PC-3 (cell line): ENCODE measurements at regions not wholly inside any gene's neighbourhood (a gene's known extent, or its start where the extent isn't known, plus 50 kb on each side); places are given as distances from the start of the nearest gene placed in this dataset.

Experiments used
- ATAC-seq: fragments of 200-7000 bp; cut with Tn5 transposase; 2 replicates; pipeline ENCODE4 v1.9.1; 2020; ENCODE audit warnings: mild to moderate bottlenecking, moderate library complexity
- BruUV-seq: library from RNA; stranded (reverse); fragments of 400-500 nt; replicated peaks from 2 replicates; lab custom pipeline; 2021; lab: Mats Ljungman, UMichigan
- CTCF ChIA-PET: fragments of 300-600 bp; sonication (Branson Sonifier 250); formaldehyde crosslinking; loops from one replicate; lab custom pipeline; 2022; ENCODE audit warnings: antibody characterized with exemption; lab: Charles Lee
- POLR2A ChIA-PET: fragments of 300-600 bp; sonication (Branson Sonifier 250); formaldehyde crosslinking; loops from one replicate; lab custom pipeline; 2022; ENCODE audit warnings: antibody characterized with exemption; ENCODE audit not compliant: unreplicated experiment; lab: Charles Lee
- DNase-seq: peaks from one replicate; pipeline ENCODE4 v3.0.0-alpha.2; 2015
- H2AFZ ChIP-seq: fragments of 300-600 bp; sonication (generic); 2 replicates; pipeline ENCODE4 v1.6.0; 2016; ENCODE audit warnings: antibody characterized with exemption, low read length
- H3F3A ChIP-seq: fragments of 300-600 bp; sonication (generic); one replicate; pipeline ENCODE4 v1.6.0; 2017; ENCODE audit warnings: antibody characterized with exemption, low read length, control low read depth, mild to moderate bottlenecking; ENCODE audit not compliant: unreplicated experiment
- H3K27ac ChIP-seq: fragments of 300-600 bp; sonication (generic); 2 replicates; pipeline ENCODE4 v1.5.1; 2016; ENCODE audit warnings: mild to moderate bottlenecking, low read length
- H3K27me3 ChIP-seq: fragments of 300-600 bp; sonication (generic); 2 replicates; pipeline ENCODE4 v1.6.1; 2016; ENCODE audit warnings: low read length, mixed read lengths
- H3K36me3 ChIP-seq: fragments of 300-600 bp; sonication (generic); 2 replicates; pipeline ENCODE4 v1.6.1; 2016; ENCODE audit warnings: low read depth, mixed run types, low read length, mixed read lengths
- H3K4me1 ChIP-seq: fragments of 300-600 bp; sonication (generic); 2 replicates; pipeline ENCODE4 v1.5.1; 2016; ENCODE audit warnings: low read length; ENCODE audit not compliant: insufficient read depth
- H3K4me2 ChIP-seq: fragments of 300-600 bp; sonication (generic); 2 replicates; pipeline ENCODE4 v1.6.0; 2016; ENCODE audit warnings: low read length
- H3K4me3 ChIP-seq: fragments of 300-600 bp; sonication (generic); 2 replicates; pipeline ENCODE4 v1.5.1; 2016; ENCODE audit warnings: mild to moderate bottlenecking, low read length, mixed read lengths
- H3K79me2 ChIP-seq: fragments of 300-600 bp; sonication (generic); 2 replicates; pipeline ENCODE4 v1.6.1; 2017; ENCODE audit warnings: low read length, mixed read lengths
- H3K9ac ChIP-seq: fragments of 300-600 bp; sonication (generic); 2 replicates; pipeline ENCODE4 v1.6.0; 2016; ENCODE audit warnings: mild to moderate bottlenecking, low read length
- H3K9me2 ChIP-seq: fragments of 300-600 bp; sonication (generic); replicated peaks from 2 replicates; pipeline ENCODE4 v1.6.1; 2016; ENCODE audit warnings: mixed run types, low read length, mixed read lengths
- H3K9me3 ChIP-seq: fragments of 300-600 bp; sonication (generic); 2 replicates; pipeline ENCODE4 v1.6.1; 2016; ENCODE audit warnings: low read length, mixed read lengths
- H4K20me1 ChIP-seq: fragments of 300-600 bp; sonication (generic); 2 replicates; pipeline ENCODE4 v1.6.1; 2016; ENCODE audit warnings: low read length, mixed read lengths
- CTCF ChIP-seq: fragments of 300-600 bp; sonication (generic); conservative IDR thresholded peaks from 2 replicates; pipeline ENCODE4 v1.5.1; 2017; ENCODE audit warnings: antibody characterized with exemption, low read depth, mild to moderate bottlenecking, low read length
- EZH2 ChIP-seq: fragments of 300-600 bp; sonication (generic); IDR thresholded peaks from one replicate; pipeline ENCODE4 v1.6.1; 2017; ENCODE audit warnings: antibody characterized with exemption, mild to moderate bottlenecking, low read length; ENCODE audit not compliant: unreplicated experiment
- EZH2phosphoT487 ChIP-seq: fragments of 300-600 bp; sonication (generic); IDR thresholded peaks from 2 replicates; pipeline ENCODE4 v1.6.1; 2018; ENCODE audit warnings: mild to moderate bottlenecking, antibody characterized with exemption, low read length, borderline replicate concordance
- intact Hi-C: fragments of 100-400 bp; cut with micrococcal nuclease; formaldehyde crosslinking; loops from 2 replicates; pipeline ENCODE4 v1.9.0; 2023

GRCh38 chr18:47750889-47751423 lies 179.5 kb downstream of the SMAD2 start:
- H3K4me2 ChIP-seq: no peak overlapping the region
- DNase-seq (no peak), ATAC-seq (no peak)
- no peaks in the 10 kb centered on the region for H3F3A ChIP-seq
- H4K20me1 ChIP-seq: no peaks in the 10 kb centered on the region
- H2AFZ ChIP-seq: no peak overlapping the region
- no TSS peak for BruUV-seq
- no peaks in the 10 kb centered on the region for H3K9me3 ChIP-seq
- H3K4me3 ChIP-seq: no peak overlapping the region
- intact Hi-C loops: no loop called here
- no peak overlapping the region for H3K27ac ChIP-seq
- H3K9ac ChIP-seq: no peak overlapping the region
- H3K9me2 ChIP-seq: no peaks in the 10 kb centered on the region
- H3K79me2 ChIP-seq: no peaks in the 10 kb centered on the region
- POLR2A ChIA-PET: no interaction called here
- H3K36me3 ChIP-seq: no peaks in the 10 kb centered on the region
- no peaks in the 10 kb centered on the region for H3K4me1 ChIP-seq
- no peaks in the 10 kb centered on the region for H3K27me3 ChIP-seq
- CTCF ChIA-PET: no interaction called here
- TF ChIP-seq EZH2 (no peak), EZH2phosphoT487 (no peak), CTCF (no peak)

GRCh38 chr18:47749600-47749973 lies 180.9 kb downstream of the SMAD2 start:
- no peaks in the 10 kb centered on the region for H3K36me3 ChIP-seq
- ATAC-seq (no peak), DNase-seq (no peak)
- H4K20me1 ChIP-seq: no peaks in the 10 kb centered on the region
- no peak overlapping the region for H3K4me3 ChIP-seq
- no peaks in the 10 kb centered on the region for H3K79me2 ChIP-seq
- no peak overlapping the region for H3K9ac ChIP-seq
- H2AFZ ChIP-seq: no peak overlapping the region
- no peaks in the 10 kb centered on the region for H3F3A ChIP-seq
- H3K9me2 ChIP-seq: no peaks in the 10 kb centered on the region
- no peak overlapping the region for H3K27ac ChIP-seq
- intact Hi-C loops: loop anchor here (2.0 kb wide), 1 partner anchor 535 kb away; no protein-coding TSS in a partner anchor
- no peaks in the 10 kb centered on the region for H3K9me3 ChIP-seq
- no peaks in the 10 kb centered on the region for H3K4me1 ChIP-seq
- H3K4me2 ChIP-seq: no peak overlapping the region
- ChIA-PET POLR2A (no interaction called here), CTCF (no interaction called here)
- TF ChIP-seq CTCF (no peak), EZH2 (no peak), EZH2phosphoT487 (no peak)
- no peaks in the 10 kb centered on the region for H3K27me3 ChIP-seq
- no TSS peak for BruUV-seq

GRCh38 chr18:47748847-47749599 lies 181.4 kb downstream of the SMAD2 start:
- intact Hi-C loops: loop anchor here (2.0 kb wide), 1 partner anchor 534 kb away; no protein-coding TSS in a partner anchor
- H4K20me1 ChIP-seq: no peaks in the 10 kb centered on the region
- no peaks in the 10 kb centered on the region for H3K36me3 ChIP-seq
- no peaks in the 10 kb centered on the region for H3K9me3 ChIP-seq
- H3K4me1 ChIP-seq: no peaks in the 10 kb centered on the region
- H3F3A ChIP-seq: no peaks in the 10 kb centered on the region
- TF ChIP-seq CTCF (peak; percentile 69), EZH2phosphoT487 (no peak)
- H3K79me2 ChIP-seq: no peaks in the 10 kb centered on the region
- H3K4me3 ChIP-seq: no peak overlapping the region
- BruUV-seq: no TSS peak
- ChIA-PET POLR2A (no interaction called here), CTCF (no interaction called here)
- no peak overlapping the region for H3K4me2 ChIP-seq
- H2AFZ ChIP-seq: no peak overlapping the region
- no peaks in the 10 kb centered on the region for H3K27me3 ChIP-seq
- H3K27ac ChIP-seq: no peak overlapping the region
- H3K9ac ChIP-seq: no peak overlapping the region
- no peaks in the 10 kb centered on the region for H3K9me2 ChIP-seq
- DNase-seq: peak; percentile 59
- peak; percentile 96 for ATAC-seq
